ENCODE measurements at regions not wholly inside any gene's neighbourhood (a gene's known extent, or its start where the extent isn't known, plus 50 kb on each side); places are given as distances from the start of the nearest gene placed in this dataset.

DNA sequence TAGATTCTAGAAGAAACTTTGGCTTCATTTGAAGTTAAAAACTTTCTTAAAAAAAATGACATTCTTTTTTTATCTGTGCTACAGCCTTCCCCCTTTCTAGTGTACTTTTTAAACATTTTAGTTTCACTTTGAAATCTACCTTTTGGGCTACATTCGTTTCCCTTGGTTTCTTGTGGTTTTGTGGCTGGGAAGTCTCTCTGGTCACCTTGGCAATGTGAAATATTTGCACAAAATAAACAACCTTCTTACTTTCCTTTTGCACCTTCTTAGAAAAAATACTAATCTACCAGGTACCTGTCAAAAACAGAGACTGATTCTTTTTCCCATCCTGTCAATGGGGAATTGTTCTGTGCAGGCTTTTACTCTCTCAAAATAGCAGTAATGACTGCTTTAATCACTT lies 350.2 kb downstream of the GATA3 start:
- TF ChIP-seq, protein P1, sequence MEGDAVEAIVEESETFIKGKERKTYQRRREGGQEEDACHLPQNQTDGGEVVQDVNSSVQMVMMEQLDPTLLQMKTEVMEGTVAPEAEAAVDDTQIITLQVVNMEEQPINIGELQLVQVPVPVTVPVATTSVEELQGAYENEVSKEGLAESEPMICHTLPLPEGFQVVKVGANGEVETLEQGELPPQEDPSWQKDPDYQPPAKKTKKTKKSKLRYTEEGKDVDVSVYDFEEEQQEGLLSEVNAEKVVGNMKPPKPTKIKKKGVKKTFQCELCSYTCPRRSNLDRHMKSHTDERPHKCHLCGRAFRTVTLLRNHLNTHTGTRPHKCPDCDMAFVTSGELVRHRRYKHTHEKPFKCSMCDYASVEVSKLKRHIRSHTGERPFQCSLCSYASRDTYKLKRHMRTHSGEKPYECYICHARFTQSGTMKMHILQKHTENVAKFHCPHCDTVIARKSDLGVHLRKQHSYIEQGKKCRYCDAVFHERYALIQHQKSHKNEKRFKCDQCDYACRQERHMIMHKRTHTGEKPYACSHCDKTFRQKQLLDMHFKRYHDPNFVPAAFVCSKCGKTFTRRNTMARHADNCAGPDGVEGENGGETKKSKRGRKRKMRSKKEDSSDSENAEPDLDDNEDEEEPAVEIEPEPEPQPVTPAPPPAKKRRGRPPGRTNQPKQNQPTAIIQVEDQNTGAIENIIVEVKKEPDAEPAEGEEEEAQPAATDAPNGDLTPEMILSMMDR (conservative IDR thresholded peaks at IDR 0.05), result no peak
- no peak for TF ChIP-seq EZH2 (IDR thresholded peaks at IDR 0.05; ENCODE audit: low read depth)
